Subcutaneous abdominal adipose tissue (tissue), 5 donors: ENCODE measurements at regions not wholly inside any gene's neighbourhood (a gene's known extent, or its start where the extent isn't known, plus 50 kb on each side); places are given as distances from the start of the nearest gene placed in this dataset.
"Not testable (repeated sequence)": the region's sequence is repeated elsewhere in the genome, so short reads cannot be mapped to it uniquely, and the experiment has no call there.

Experiments used
- H3K27ac ChIP-seq: one replicate; pipeline ENCODE4 v1.7.0; 2013; ENCODE audit warnings: low read depth, mild to moderate bottlenecking, inconsistent platforms, low read length, moderate library complexity
- H3K27me3 ChIP-seq, 5 donors: one replicate each; pipeline ENCODE4 v1.7.0; 2013; ENCODE audit warnings: low read length in 5 of 5, inconsistent platforms in 1 of 5; ENCODE audit not compliant: control insufficient read depth in 5 of 5, insufficient read depth in 4 of 5
- H3K36me3 ChIP-seq, 5 donors: one replicate each; pipeline ENCODE4 v1.7.0; 2013; ENCODE audit warnings: low read length in 5 of 5; ENCODE audit not compliant: control insufficient read depth in 5 of 5, insufficient read depth in 5 of 5
- H3K4me1 ChIP-seq, 5 donors: one replicate each; pipeline ENCODE4 v1.7.0; 2013; ENCODE audit warnings: low read length in 5 of 5, mild to moderate bottlenecking in 3 of 5, moderate library complexity in 1 of 5; ENCODE audit not compliant: control insufficient read depth in 5 of 5, insufficient read depth in 5 of 5
- H3K4me3 ChIP-seq, 5 donors: one replicate each; pipeline ENCODE4 v1.7.0; 2013; ENCODE audit warnings: low read length in 5 of 5, low read depth in 1 of 5
- H3K9ac ChIP-seq, 5 donors: one replicate each; pipeline ENCODE4 v1.7.0; 2013; ENCODE audit warnings: low read length in 5 of 5, mild to moderate bottlenecking in 4 of 5, moderate library complexity in 3 of 5
- H3K9me3 ChIP-seq, 5 donors: one replicate each; pipeline ENCODE4 v1.7.0; 2013; ENCODE audit warnings: low read length in 5 of 5; ENCODE audit not compliant: control insufficient read depth in 5 of 5
- donor health status: healthy.
- donor health status: healthy.
- donor health status: healthy.
- donor health status: healthy.
- donor health status: healthy.

- H3K27me3 ChIP-seq, result not testable (repeated sequence)
These were observed 119.2 kb downstream of the SEPTIN14 start for GRCh38 chr7:55743454-55743717.

GRCh38 chr7:55742651-55743453 lies 119.7 kb downstream of the SEPTIN14 start:
- H3K9ac ChIP-seq, H3K36me3 ChIP-seq, H3K4me3 ChIP-seq, H3K27ac ChIP-seq, H3K27me3 ChIP-seq, H3K4me1 ChIP-seq, H3K9me3 ChIP-seq: not testable (repeated sequence)

More at GRCh38 chr7:55743454-55743717, 119.2 kb downstream of the SEPTIN14 start:
- H3K9me3 ChIP-seq, H3K4me1 ChIP-seq, H3K4me3 ChIP-seq, H3K36me3 ChIP-seq, H3K27ac ChIP-seq, H3K9ac ChIP-seq: not testable (repeated sequence)

GRCh38 chr7:55741721-55742631 lies 120.6 kb downstream of the SEPTIN14 start:
- H3K27me3 ChIP-seq, H3K4me3 ChIP-seq, H3K36me3 ChIP-seq, H3K9ac ChIP-seq, H3K4me1 ChIP-seq, H3K9me3 ChIP-seq, H3K27ac ChIP-seq: not testable (repeated sequence)

GRCh38 chr7:55740633-55741250 lies 121.8 kb downstream of the SEPTIN14 start:
- not testable (repeated sequence) for H3K27ac ChIP-seq, H3K36me3 ChIP-seq, H3K4me1 ChIP-seq, H3K4me3 ChIP-seq, H3K9ac ChIP-seq, H3K27me3 ChIP-seq, H3K9me3 ChIP-seq

GRCh38 chr7:55740053-55740452 lies 122.5 kb downstream of the SEPTIN14 start:
- not testable (repeated sequence) for H3K9me3 ChIP-seq, H3K9ac ChIP-seq, H3K27ac ChIP-seq, H3K36me3 ChIP-seq, H3K27me3 ChIP-seq, H3K4me1 ChIP-seq, H3K4me3 ChIP-seq

- H3K9me3 ChIP-seq, H3K4me1 ChIP-seq, H3K27ac ChIP-seq: not testable (repeated sequence)
These were observed 125.8 kb downstream of the SEPTIN14 start for GRCh38 chr7:55736641-55737221.

GRCh38 chr7:55733241-55734140 lies 129.1 kb downstream of the SEPTIN14 start:
- H3K36me3 ChIP-seq, result no peaks in the 10 kb centered on the region
- H3K9me3 ChIP-seq, result no peaks in the 10 kb centered on the region
- no peaks in the 10 kb centered on the region for H3K27me3 ChIP-seq
- H3K4me3 ChIP-seq, result no peak overlapping the region
- H3K9ac ChIP-seq, result no peak overlapping the region
- no peak overlapping the region for H3K27ac ChIP-seq
- H3K4me1 ChIP-seq, result no peaks in the 10 kb centered on the region

More at GRCh38 chr7:55736641-55737221, 125.8 kb downstream of the SEPTIN14 start:
- H3K36me3 ChIP-seq, H3K9ac ChIP-seq, H3K4me3 ChIP-seq, H3K27me3 ChIP-seq: not testable (repeated sequence)

GRCh38 chr7:55731931-55732330 lies 130.6 kb downstream of the SEPTIN14 start:
- Histone ChIP-seq H3K9me3 (no peaks in the 10 kb centered on the region), H3K4me3 (no peak overlapping the region), H3K36me3 (no peaks in the 10 kb centered on the region), H3K27me3 (no peaks in the 10 kb centered on the region), H3K4me1 (no peaks in the 10 kb centered on the region), H3K9ac (no peak overlapping the region), H3K27ac (no peak overlapping the region)

- no peaks in the 10 kb centered on the region for H3K9me3 ChIP-seq
- H3K27ac ChIP-seq, result no peak overlapping the region
- no peaks in the 10 kb centered on the region for H3K4me1 ChIP-seq
- no peaks in the 10 kb centered on the region for H3K36me3 ChIP-seq
- no peak overlapping the region for H3K4me3 ChIP-seq
- H3K27me3 ChIP-seq, result no peaks in the 10 kb centered on the region
- H3K9ac ChIP-seq, result no peak overlapping the region
These were observed 132.4 kb downstream of the SEPTIN14 start for GRCh38 chr7:55730197-55730596.
